ENCODE measurements at regions not wholly inside any gene's neighbourhood (a gene's known extent, or its start where the extent isn't known, plus 50 kb on each side); places are given as distances from the start of the nearest gene placed in this dataset.

GRCh38 chr15:69997161-69997485 is 100.6 kb downstream of the TLE3 start:
- DNase-seq, result no peak
